ENCODE measurements at regions not wholly inside any gene's neighbourhood (a gene's known extent, or its start where the extent isn't known, plus 50 kb on each side); places are given as distances from the start of the nearest gene placed in this dataset.

DNA sequence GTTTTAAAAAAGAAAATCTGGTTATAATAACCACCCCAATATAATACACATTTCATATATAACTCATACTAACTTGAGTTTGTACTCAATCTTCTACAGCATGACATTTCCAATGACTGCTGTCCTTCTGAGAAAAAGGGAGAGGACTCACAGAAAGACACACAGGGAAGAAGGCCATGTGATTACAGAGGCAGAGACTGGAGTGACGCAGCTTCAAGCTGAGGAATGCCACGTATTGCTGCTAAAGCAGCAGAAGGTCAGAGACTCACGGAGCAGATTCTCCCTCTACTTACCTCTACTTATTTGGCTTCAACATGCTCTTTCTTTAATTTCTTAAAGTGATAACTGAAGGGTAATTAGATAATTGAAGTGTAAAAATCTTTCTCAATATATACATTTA, 753.5 kb upstream of the PKDCC start:
- H3K9me3 ChIP-seq: peaks cover 0 to 8% (median 0%) of the 10 kb centered on the region in 11 donors
- no peaks in the 10 kb centered on the region for H3K36me3 ChIP-seq
- 49 to 55% methylated on average over 3 of the region's 3 CpGs for WGBS, 2 donors
- DNase-seq (no peak), ATAC-seq (peak in 2 of 8 donors; percentile 51 to 57)
- intact Hi-C loops (cut with DNase I): no loop called here
- H3K27me3 ChIP-seq: no peaks in the 10 kb centered on the region
- H3K4me1 ChIP-seq: no peaks in the 10 kb centered on the region
- no peak overlapping the region for H3K4me3 ChIP-seq
- TF ChIP-seq, protein P1, sequence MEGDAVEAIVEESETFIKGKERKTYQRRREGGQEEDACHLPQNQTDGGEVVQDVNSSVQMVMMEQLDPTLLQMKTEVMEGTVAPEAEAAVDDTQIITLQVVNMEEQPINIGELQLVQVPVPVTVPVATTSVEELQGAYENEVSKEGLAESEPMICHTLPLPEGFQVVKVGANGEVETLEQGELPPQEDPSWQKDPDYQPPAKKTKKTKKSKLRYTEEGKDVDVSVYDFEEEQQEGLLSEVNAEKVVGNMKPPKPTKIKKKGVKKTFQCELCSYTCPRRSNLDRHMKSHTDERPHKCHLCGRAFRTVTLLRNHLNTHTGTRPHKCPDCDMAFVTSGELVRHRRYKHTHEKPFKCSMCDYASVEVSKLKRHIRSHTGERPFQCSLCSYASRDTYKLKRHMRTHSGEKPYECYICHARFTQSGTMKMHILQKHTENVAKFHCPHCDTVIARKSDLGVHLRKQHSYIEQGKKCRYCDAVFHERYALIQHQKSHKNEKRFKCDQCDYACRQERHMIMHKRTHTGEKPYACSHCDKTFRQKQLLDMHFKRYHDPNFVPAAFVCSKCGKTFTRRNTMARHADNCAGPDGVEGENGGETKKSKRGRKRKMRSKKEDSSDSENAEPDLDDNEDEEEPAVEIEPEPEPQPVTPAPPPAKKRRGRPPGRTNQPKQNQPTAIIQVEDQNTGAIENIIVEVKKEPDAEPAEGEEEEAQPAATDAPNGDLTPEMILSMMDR (IDR thresholded peaks at IDR 0.05): no peak
- no peak overlapping the region for H3K27ac ChIP-seq

- H3K4me1 ChIP-seq: no peaks in the 10 kb centered on the region
- 29 to 52% methylated on average over 1 of the region's 1 CpG for WGBS, 2 donors
- intact Hi-C loops (cut with DNase I): no loop called here
- no peak overlapping the region for H3K27ac ChIP-seq
- no peaks in the 10 kb centered on the region for H3K27me3 ChIP-seq
- ATAC-seq (no peak), DNase-seq (no peak)
- no peaks in the 10 kb centered on the region for H3K36me3 ChIP-seq
- TF ChIP-seq, protein P1 (IDR thresholded peaks at IDR 0.05): no peak
- no peak overlapping the region for H3K4me3 ChIP-seq
- no peaks in the 10 kb centered on the region for H3K9me3 ChIP-seq
Measured at GRCh38 chr2:41313082-41313481, 734.7 kb upstream of the PKDCC start.

GRCh38 chr2:41314511-41315070, 733.2 kb upstream of the PKDCC start:
- no peak for DNase-seq
- intact Hi-C loops (cut with DNase I): no loop called here
- WGBS, 2 donors: 60 to 81% methylated on average over 3 of the region's 3 CpGs

DNA sequence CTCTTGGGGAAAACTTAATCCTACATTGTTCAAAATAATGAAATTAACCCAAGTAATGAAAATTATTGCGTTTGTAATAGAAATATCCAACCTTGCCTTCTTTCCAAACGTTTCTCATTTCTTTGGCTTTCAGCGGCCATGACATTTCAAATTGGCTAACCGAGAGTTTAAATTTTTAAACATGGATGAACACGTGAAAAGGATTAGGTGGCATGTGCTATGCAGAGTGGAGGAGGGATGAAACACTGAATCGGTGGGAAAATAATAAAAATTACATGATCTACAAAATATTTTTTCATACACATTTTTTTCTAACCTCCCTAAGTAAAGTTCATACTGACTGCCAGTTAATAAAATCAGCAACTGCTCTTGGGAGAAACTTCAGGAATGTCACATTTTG, 728.4 kb upstream of the PKDCC start:
- intact Hi-C loops (cut with DNase I): no loop called here

More at GRCh38 chr2:41314511-41315070, 733.2 kb upstream of the PKDCC start:
- Histone ChIP-seq H3K36me3 (no peaks in the 10 kb centered on the region), H3K4me1 (no peaks in the 10 kb centered on the region), H3K9me3 (no peaks in the 10 kb centered on the region), H3K27ac (no peak overlapping the region), H3K27me3 (no peaks in the 10 kb centered on the region), H3K4me3 (no peak overlapping the region)
- no peak for ATAC-seq
- TF ChIP-seq, protein P1 (IDR thresholded peaks at IDR 0.05): no peak

More for the DNA sequence above, 728.4 kb upstream of the PKDCC start:
- H3K4me1 ChIP-seq: no peaks in the 10 kb centered on the region
- no peak overlapping the region for H3K27ac ChIP-seq
- H3K36me3 ChIP-seq: no peaks in the 10 kb centered on the region
- 78 to 81% methylated on average over 6 of the region's 6 CpGs for WGBS, 2 donors
- H3K9me3 ChIP-seq: no peaks in the 10 kb centered on the region
- DNase-seq: no peak
- no peaks in the 10 kb centered on the region for H3K27me3 ChIP-seq
- ATAC-seq: no peak
- TF ChIP-seq, protein P1 (IDR thresholded peaks at IDR 0.05): no peak
- no peak overlapping the region for H3K4me3 ChIP-seq

Measured in heart right ventricle (tissue), 16 donors.